GM19395 (cell line): ENCODE measurements at regions not wholly inside any gene's neighbourhood (a gene's known extent, or its start where the extent isn't known, plus 50 kb on each side); places are given as distances from the start of the nearest gene placed in this dataset.

Experiments used
- ATAC-seq: cut with Tn5 transposase; IDR thresholded peaks from one replicate; pipeline ENCODE4 v1.9.1; 2021; ENCODE audit warnings: mild to moderate bottlenecking, moderate library complexity; ENCODE audit not compliant: unreplicated experiment

GRCh38 chr7:24178811-24179570 is 105.0 kb upstream of the NPY start:
- no peak for ATAC-seq

GRCh38 chr7:24191362-24191761 is 92.6 kb upstream of the NPY start:
- no peak for ATAC-seq

- ATAC-seq = no peak
These were observed 91.9 kb upstream of the NPY start for GRCh38 chr7:24192053-24192452.

DNA sequence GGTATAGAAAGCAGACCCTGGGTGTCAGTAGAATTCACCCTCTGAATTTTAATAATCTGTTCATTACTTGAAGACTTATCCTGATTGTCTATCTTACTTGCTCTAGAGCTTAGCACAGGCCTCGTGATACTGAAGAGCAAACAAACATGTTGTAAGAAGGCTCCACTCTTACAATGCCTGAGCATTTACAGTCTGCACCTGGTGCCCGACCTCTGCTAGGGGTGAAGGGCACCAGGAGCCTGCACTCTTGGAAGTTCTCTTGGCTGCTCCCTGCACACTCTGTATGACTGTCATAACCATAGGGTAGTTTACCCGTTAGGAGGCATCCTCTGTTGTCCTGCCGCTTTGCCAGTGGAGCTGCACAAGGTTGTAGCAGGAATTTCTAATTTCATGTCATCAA is 91.3 kb upstream of the NPY start:
- no peak for ATAC-seq

- ATAC-seq = no peak
These were observed 86.1 kb upstream of the NPY start for GRCh38 chr7:24197852-24198251.

- no peak for ATAC-seq
These were observed 84.0 kb upstream of the NPY start for GRCh38 chr7:24199978-24200377.

- ATAC-seq = no peak
These were observed 83.5 kb upstream of the NPY start for GRCh38 chr7:24200407-24200966.

DNA sequence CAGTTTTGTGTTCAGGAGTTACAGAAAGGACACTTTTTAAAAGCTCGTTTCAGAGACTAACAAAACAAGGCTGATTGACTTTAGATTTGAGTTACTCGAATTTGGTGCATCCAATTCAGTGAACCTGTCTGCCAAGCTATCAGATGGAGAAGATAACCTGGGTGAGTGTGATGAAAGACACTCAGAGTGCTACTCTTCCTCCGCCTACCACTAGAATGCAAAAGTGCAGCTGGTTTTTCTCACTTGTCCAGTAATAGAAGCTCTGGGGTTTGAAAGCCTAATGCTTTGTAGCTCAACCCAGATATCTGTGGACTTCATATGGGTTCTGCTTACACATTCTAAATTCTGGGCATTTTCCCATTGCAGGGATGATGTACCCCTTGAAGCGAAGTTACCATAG is 82.8 kb upstream of the NPY start:
- no peak for ATAC-seq

DNA sequence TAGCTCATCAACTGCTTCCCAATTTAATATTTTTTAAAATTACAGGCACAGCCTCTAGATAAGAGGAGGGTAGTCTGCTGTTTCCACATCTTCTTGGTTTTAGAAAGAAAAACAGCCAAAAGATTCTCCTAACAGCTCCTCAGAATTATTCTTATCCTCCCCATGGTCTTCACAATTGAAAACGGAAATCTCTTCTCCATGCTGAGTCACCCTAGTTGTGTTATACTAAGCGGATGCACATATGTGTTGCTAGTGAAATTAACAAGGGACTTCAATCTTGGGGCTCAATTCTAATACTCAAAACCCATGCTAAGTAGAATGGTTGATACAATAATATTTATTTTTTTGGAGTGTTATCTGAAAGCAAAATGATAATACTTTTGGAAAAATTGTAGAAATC is 71.9 kb upstream of the NPY start:
- no peak for ATAC-seq

GRCh38 chr7:24213311-24213710 is 70.7 kb upstream of the NPY start:
- no peak for ATAC-seq

DNA sequence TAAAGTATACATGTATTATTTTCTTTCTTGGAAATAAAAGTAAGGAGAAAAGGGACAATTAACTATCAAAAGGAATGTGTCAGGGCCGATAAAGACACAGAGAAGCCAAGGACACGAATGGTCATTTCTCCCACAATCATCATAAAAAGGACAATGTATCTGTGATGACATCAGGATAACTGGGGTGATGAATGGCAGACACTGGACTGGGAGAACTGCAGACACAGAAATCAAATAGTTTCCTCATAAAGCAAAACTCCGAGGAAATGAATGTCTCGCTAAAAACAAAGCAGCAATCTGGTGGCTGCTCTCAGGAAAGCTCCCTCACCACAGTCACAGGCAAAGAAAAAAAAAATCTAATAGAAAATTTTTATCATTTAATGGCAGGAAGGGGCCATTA is 69.3 kb upstream of the NPY start:
- ATAC-seq = no peak

- no peak for ATAC-seq
These were observed 67.3 kb upstream of the NPY start for GRCh38 chr7:24216576-24217125.

GRCh38 chr7:24221500-24221899 is 62.5 kb upstream of the NPY start:
- no peak for ATAC-seq

DNA sequence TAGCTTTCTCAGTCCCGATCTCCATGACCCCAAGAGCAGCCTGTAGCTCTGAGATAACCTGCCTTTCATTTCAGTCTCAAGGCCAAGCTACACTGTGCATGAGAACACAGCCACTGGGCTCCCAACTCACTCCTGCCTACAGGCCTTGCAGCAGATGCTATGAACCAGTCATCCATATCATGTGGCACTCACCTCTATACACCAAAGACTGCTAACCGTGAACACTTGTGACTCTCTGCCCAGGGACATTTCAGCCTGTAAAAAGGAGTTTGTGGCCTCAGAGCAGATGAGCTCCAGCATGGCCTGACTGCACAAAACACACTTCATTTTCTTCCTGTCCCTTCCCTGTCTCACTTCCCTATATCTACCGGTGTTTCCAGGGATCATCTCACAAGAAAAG is 56.9 kb upstream of the NPY start:
- ATAC-seq = peak; percentile 66

DNA sequence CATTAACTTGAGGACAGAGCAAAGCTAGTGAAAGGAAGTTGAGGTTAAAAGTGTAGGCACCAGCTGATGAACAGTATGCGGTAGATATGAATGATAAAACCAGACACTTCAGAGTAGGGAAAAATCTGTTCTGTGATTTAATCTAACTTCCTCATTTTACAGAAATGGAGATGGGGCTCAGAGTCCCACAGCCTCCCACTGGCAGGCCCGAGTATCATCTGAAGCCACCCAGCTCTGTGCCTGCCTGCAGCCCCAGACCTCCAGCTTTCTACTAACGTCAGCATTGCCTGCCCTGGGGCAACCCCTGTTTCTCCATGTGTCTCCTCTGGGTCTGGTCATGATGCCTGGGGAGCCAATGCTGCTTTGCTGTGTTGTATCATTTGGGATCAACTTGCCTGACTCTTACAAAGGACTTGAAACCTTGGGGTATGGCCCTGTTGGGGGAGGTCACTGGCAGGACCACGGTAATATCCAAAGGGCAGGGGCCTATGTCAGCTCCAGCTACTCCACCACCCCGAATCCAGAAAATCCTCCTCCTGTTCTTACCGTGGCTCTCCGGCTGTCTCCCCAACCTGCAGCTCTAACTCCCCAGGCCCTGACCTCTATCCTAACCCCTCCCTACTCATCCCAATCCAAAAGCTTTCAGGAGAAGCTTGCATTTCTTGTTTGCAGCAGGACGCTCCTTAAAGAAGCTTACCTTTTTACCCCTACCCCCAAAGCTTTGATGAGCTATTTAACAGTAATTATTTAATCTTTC is 56.2 kb upstream of the NPY start:
- ATAC-seq = peak; percentile 94

GRCh38 chr7:24229481-24230226 is 54.3 kb upstream of the NPY start:
- ATAC-seq = no peak

- ATAC-seq = no peak
These were observed 52.5 kb upstream of the NPY start for GRCh38 chr7:24231493-24231892.

DNA sequence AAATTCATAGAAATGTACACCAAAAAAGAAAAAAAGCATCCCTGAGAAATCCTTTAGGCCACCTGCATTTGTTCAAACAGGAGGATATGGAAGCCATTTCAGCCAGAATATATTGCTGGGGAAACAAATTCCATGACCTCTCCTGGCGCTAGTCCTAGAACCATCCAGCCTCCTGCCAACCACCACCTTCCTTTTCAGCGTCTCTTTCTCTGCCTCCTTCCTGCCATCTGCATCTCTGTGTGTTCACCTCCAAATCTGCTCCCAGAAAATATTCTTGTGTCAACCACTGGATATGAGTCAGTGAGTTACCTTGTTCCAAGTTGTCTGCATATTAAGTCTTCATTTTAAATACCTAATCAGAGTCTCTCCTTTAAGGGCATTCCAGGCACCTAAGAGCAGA is 50.6 kb upstream of the NPY start:
- ATAC-seq = no peak
